Fibroblast of lung (primary cell): ENCODE measurements at regions not wholly inside any gene's neighbourhood (a gene's known extent, or its start where the extent isn't known, plus 50 kb on each side); places are given as distances from the start of the nearest gene placed in this dataset.

Experiments
- DNase-seq, 2 donors: peaks; one replicate each; pipeline versions ENCODE4 v3.0.0 to v3.0.0-alpha.2; 2010; ENCODE audit warnings: low read depth in 2 of 2
- H2AFZ ChIP-seq: 2 replicates; pipeline ENCODE4 v1.5.1; 2012; ENCODE audit warnings: low read length, control low read depth, inconsistent platforms
- H3K27ac ChIP-seq: 2 replicates; pipeline ENCODE4 v1.5.1; 2011; ENCODE audit warnings: low read length, control low read depth; ENCODE audit not compliant: insufficient read depth
- H3K27me3 ChIP-seq: 2 replicates; pipeline ENCODE4 v1.5.1; 2011; ENCODE audit warnings: mild to moderate bottlenecking, low read length; ENCODE audit not compliant: control insufficient read depth, insufficient read depth
- H3K36me3 ChIP-seq: 2 replicates; pipeline ENCODE4 v1.5.1; 2011; ENCODE audit warnings: low read length; ENCODE audit not compliant: control insufficient read depth, insufficient read depth
- H3K4me1 ChIP-seq: 2 replicates; pipeline ENCODE4 v1.5.1; 2011; ENCODE audit warnings: low read length; ENCODE audit not compliant: control insufficient read depth, insufficient read depth; ENCODE audit errors: extremely low read depth
- H3K4me2 ChIP-seq: 2 replicates; pipeline ENCODE4 v1.5.1; 2011; ENCODE audit warnings: low read length, control low read depth; ENCODE audit not compliant: insufficient read depth; ENCODE audit errors: extremely low read depth
- H3K4me3 ChIP-seq, 4 experiments: fragments of 200-600 bp in 1 of 4; sonication (generic) in 1 of 4; replicated peaks in 1 of 4; 2 replicates each; pipeline ENCODE4 v1.5.1; 2011 to 2016; ENCODE audit warnings: low read length in 4 of 4, low read depth in 3 of 4, mild to moderate bottlenecking in 3 of 4, control low read depth in 2 of 4, inconsistent platforms in 1 of 4, mixed read lengths in 1 of 4; ENCODE audit not compliant: insufficient read depth in 1 of 4; ENCODE audit errors: control extremely low read depth in 1 of 4
- H3K79me2 ChIP-seq: 2 replicates; pipeline ENCODE4 v1.5.1; 2012; ENCODE audit warnings: mild to moderate bottlenecking, low read length, inconsistent platforms; ENCODE audit not compliant: control insufficient read depth, insufficient read depth
- H3K9ac ChIP-seq: 2 replicates; pipeline ENCODE4 v1.5.1; 2011; ENCODE audit warnings: mild to moderate bottlenecking, low read length, control low read depth; ENCODE audit not compliant: insufficient read depth
- H3K9me3 ChIP-seq: 2 replicates; pipeline ENCODE4 v1.5.1; 2012; ENCODE audit warnings: low read depth, low read length; ENCODE audit not compliant: control insufficient read depth, insufficient read depth
- H4K20me1 ChIP-seq: 2 replicates; pipeline ENCODE4 v1.5.1; 2011; ENCODE audit warnings: low read length; ENCODE audit not compliant: control insufficient read depth, insufficient read depth; ENCODE audit errors: extremely low read depth
- CTCF ChIP-seq, 2 donors: IDR thresholded peaks in 1 of 2; conservative IDR thresholded peaks in 1 of 2; 1 replicate in 1 of 2; 2 replicates in 1 of 2; pipeline ENCODE4 v1.5.1; 2011 to 2012; ENCODE audit warnings: low read length in 2 of 2, control low read depth in 1 of 2, inconsistent platforms in 1 of 2, low read depth in 1 of 2, mild to moderate bottlenecking in 1 of 2
- EZH2 ChIP-seq: IDR thresholded peaks from 2 replicates; pipeline ENCODE4 v1.5.1; 2012; ENCODE audit warnings: low read length, control low read depth, mild to moderate bottlenecking; ENCODE audit errors: missing control alignments

GRCh38 chr2:35788543-35788942 lies 567.0 kb upstream of the CRIM1 start:
- no peaks in the 10 kb centered on the region for H3K27me3 ChIP-seq
- H3K9ac ChIP-seq: no peak overlapping the region
- H3K4me3 ChIP-seq: no peak overlapping the region
- TF ChIP-seq EZH2 (no peak), CTCF (conservative IDR thresholded peaks at IDR 0.05 in 1 of 2, IDR thresholded peaks at IDR 0.05 in 1 of 2; ENCODE audit: low read depth in 1 of 2, low read length in 2 of 2) (no peak)
- H3K4me2 ChIP-seq: no peak overlapping the region
- DNase-seq: no peak
- no peaks in the 10 kb centered on the region for H3K9me3 ChIP-seq
- H4K20me1 ChIP-seq: no peaks in the 10 kb centered on the region
- H3K4me1 ChIP-seq: no peaks in the 10 kb centered on the region
- H3K79me2 ChIP-seq: no peaks in the 10 kb centered on the region
- no peak overlapping the region for H3K27ac ChIP-seq
- no peak overlapping the region for H2AFZ ChIP-seq
- no peaks in the 10 kb centered on the region for H3K36me3 ChIP-seq

GRCh38 chr2:35787302-35788031 lies 568.1 kb upstream of the CRIM1 start:
- DNase-seq: peak in 1 of 2 donors; percentile 3
- TF ChIP-seq CTCF (conservative IDR thresholded peaks at IDR 0.05 in 1 of 2, IDR thresholded peaks at IDR 0.05 in 1 of 2; ENCODE audit: low read depth in 1 of 2, low read length in 2 of 2): no peak
- no peak for TF ChIP-seq EZH2
- Histone ChIP-seq H3K4me1 (no peaks in the 10 kb centered on the region), H3K36me3 (no peaks in the 10 kb centered on the region), H3K79me2 (no peaks in the 10 kb centered on the region), H3K27ac (no peak overlapping the region), H3K9ac (no peak overlapping the region), H3K4me3 (no peak overlapping the region), H3K27me3 (no peaks in the 10 kb centered on the region), H2AFZ (no peak overlapping the region), H3K9me3 (no peaks in the 10 kb centered on the region), H3K4me2 (no peak overlapping the region), H4K20me1 (no peaks in the 10 kb centered on the region)

GRCh38 chr2:35785564-35785963 lies 570.0 kb upstream of the CRIM1 start:
- TF ChIP-seq EZH2: no peak
- no peak for TF ChIP-seq CTCF (conservative IDR thresholded peaks at IDR 0.05 in 1 of 2, IDR thresholded peaks at IDR 0.05 in 1 of 2; ENCODE audit: low read depth in 1 of 2, low read length in 2 of 2)
- Histone ChIP-seq H3K27ac (no peak overlapping the region), H3K4me3 (no peak overlapping the region), H3K27me3 (no peaks in the 10 kb centered on the region), H3K36me3 (no peaks in the 10 kb centered on the region), H3K9ac (no peak overlapping the region), H2AFZ (no peak overlapping the region), H3K9me3 (no peaks in the 10 kb centered on the region), H4K20me1 (no peaks in the 10 kb centered on the region), H3K4me2 (no peak overlapping the region), H3K4me1 (no peaks in the 10 kb centered on the region), H3K79me2 (no peaks in the 10 kb centered on the region)
- DNase-seq: no peak
